Astrocyte (in vitro differentiated cells and primary cell): ENCODE measurements at regions not wholly inside any gene's neighbourhood (a gene's known extent, or its start where the extent isn't known, plus 50 kb on each side); places are given as distances from the start of the nearest gene placed in this dataset.

Experiments used
- DNase-seq: peaks from one replicate; pipeline ENCODE4 v3.0.0-alpha.2; 2010; ENCODE audit warnings: low read depth
- FAIRE-seq: peaks from 2 replicates; lab custom pipeline; 2011; peaks lifted over from hg19 to GRCh38; lab: Jason Lieb, UNC
- H2AFZ ChIP-seq: 2 replicates; pipeline ENCODE4 v1.6.0; 2012; ENCODE audit warnings: low read depth, low read length, inconsistent platforms
- H3K27ac ChIP-seq: 2 replicates; pipeline ENCODE4 v1.5.1; 2011; ENCODE audit warnings: low read depth, low read length, inconsistent platforms
- H3K27me3 ChIP-seq: 2 replicates; pipeline ENCODE4 v1.6.0; 2011; ENCODE audit warnings: low read length, inconsistent platforms; ENCODE audit not compliant: insufficient read depth
- H3K36me3 ChIP-seq: 2 replicates; pipeline ENCODE4 v1.5.1; 2011; ENCODE audit warnings: low read length, inconsistent platforms; ENCODE audit not compliant: insufficient read depth
- H3K4me1 ChIP-seq: 2 replicates; pipeline ENCODE4 v1.5.1; 2011; ENCODE audit warnings: low read length, inconsistent platforms; ENCODE audit not compliant: insufficient read depth
- H3K4me2 ChIP-seq: 2 replicates; pipeline ENCODE4 v1.6.0; 2012; ENCODE audit warnings: low read length, inconsistent platforms
- H3K4me3 ChIP-seq: 2 replicates; pipeline ENCODE4 v1.5.1; 2011; ENCODE audit warnings: low read depth, mild to moderate bottlenecking, low read length, inconsistent platforms; ENCODE audit not compliant: insufficient read depth
- H3K79me2 ChIP-seq: 2 replicates; pipeline ENCODE4 v1.6.0; 2012; ENCODE audit warnings: mild to moderate bottlenecking, low read length, inconsistent platforms; ENCODE audit not compliant: insufficient read depth
- H3K9ac ChIP-seq: 2 replicates; pipeline ENCODE4 v1.6.0; 2012; ENCODE audit warnings: mild to moderate bottlenecking, low read length, inconsistent platforms
- H3K9me3 ChIP-seq: 2 replicates; pipeline ENCODE4 v1.5.1; 2012; ENCODE audit warnings: low read depth, mild to moderate bottlenecking, low read length, inconsistent platforms; ENCODE audit not compliant: insufficient read depth
- H4K20me1 ChIP-seq: 2 replicates; pipeline ENCODE4 v1.6.0; 2012; ENCODE audit warnings: low read length, inconsistent platforms; ENCODE audit not compliant: insufficient read depth
- H3K27ac Mint-ChIP-seq: one replicate; pipeline ENCODE4 v1.8.0; 2021; ENCODE audit warnings: mild to moderate bottlenecking, mixed read lengths; ENCODE audit not compliant: unreplicated experiment
- H3K27me3 Mint-ChIP-seq: one replicate; pipeline ENCODE4 v1.8.0; 2021; ENCODE audit warnings: low read depth, mixed read lengths; ENCODE audit not compliant: unreplicated experiment
- H3K36me3 Mint-ChIP-seq: one replicate; pipeline ENCODE4 v1.8.0; 2021; ENCODE audit warnings: low read depth, mixed read lengths; ENCODE audit not compliant: unreplicated experiment
- H3K4me1 Mint-ChIP-seq: one replicate; pipeline ENCODE4 v1.8.0; 2021; ENCODE audit warnings: low read depth, mixed read lengths; ENCODE audit not compliant: unreplicated experiment
- H3K4me3 Mint-ChIP-seq: one replicate; pipeline ENCODE4 v1.8.0; 2021; ENCODE audit warnings: mild to moderate bottlenecking, moderate library complexity, mixed read lengths; ENCODE audit not compliant: unreplicated experiment
- H3K9me3 Mint-ChIP-seq: one replicate; pipeline ENCODE4 v1.8.0; 2021; ENCODE audit warnings: mild to moderate bottlenecking, mixed read lengths; ENCODE audit not compliant: unreplicated experiment
- CTCF ChIP-seq: IDR thresholded peaks from 2 replicates; pipeline ENCODE4 v1.5.1; 2011; ENCODE audit warnings: low read depth, mild to moderate bottlenecking, inconsistent platforms, low read length, moderate library complexity; ENCODE audit not compliant: insufficient read depth
- EZH2 ChIP-seq: IDR thresholded peaks from 2 replicates; pipeline ENCODE4 v1.6.1; 2012; ENCODE audit warnings: mild to moderate bottlenecking, low read length, inconsistent platforms; ENCODE audit not compliant: insufficient read depth

GRCh38 chr2:144331674-144332355, 188.1 kb downstream of the ZEB2 start:
- TF ChIP-seq CTCF = no peak
- no peak for TF ChIP-seq EZH2
- no peak for FAIRE-seq

GRCh38 chr2:144330951-144331673, 188.8 kb downstream of the ZEB2 start:
- Histone ChIP-seq H3K79me2 (peaks cover 25% of the 10 kb centered on the region), H3K9me3 (no peaks in the 10 kb centered on the region), H3K4me1 (peaks cover 4% of the 10 kb centered on the region), H4K20me1 (no peaks in the 10 kb centered on the region), H3K4me3 (peak overlapping the region; percentile 80), H2AFZ (peak overlapping the region; percentile 77), H3K27me3 (no peaks in the 10 kb centered on the region), H3K36me3 (no peaks in the 10 kb centered on the region), H3K27ac (peak overlapping the region; percentile 76), H3K4me2 (peak overlapping the region; percentile 97), H3K9ac (peak overlapping the region; percentile 89)
- Mint-ChIP-seq H3K27ac (peak overlapping the region; percentile 98), H3K4me3 (peak overlapping the region; percentile 96), H3K4me1 (peaks cover 28% of the 10 kb centered on the region), H3K9me3 (no peaks in the 10 kb centered on the region), H3K27me3 (no peaks in the 10 kb centered on the region), H3K36me3 (peaks cover 5% of the 10 kb centered on the region)
- DNase-seq = no peak
- no peak for FAIRE-seq
- no peak for TF ChIP-seq CTCF
- no peak for TF ChIP-seq EZH2

More at GRCh38 chr2:144331674-144332355, 188.1 kb downstream of the ZEB2 start:
- H3K27ac Mint-ChIP-seq = peak overlapping the region; percentile 98
- no peaks in the 10 kb centered on the region for H3K36me3 ChIP-seq
- H3K79me2 ChIP-seq = peaks cover 22% of the 10 kb centered on the region
- H3K27me3 ChIP-seq = no peaks in the 10 kb centered on the region
- H3K27ac ChIP-seq = peak overlapping the region; percentile 76
- peak overlapping the region; percentile 80 for H3K4me3 ChIP-seq
- H3K4me1 Mint-ChIP-seq = peaks cover 24% of the 10 kb centered on the region
- H2AFZ ChIP-seq = peak overlapping the region; percentile 77
- H3K9me3 Mint-ChIP-seq = no peaks in the 10 kb centered on the region
- H3K4me3 Mint-ChIP-seq = peak overlapping the region; percentile 96
- no peaks in the 10 kb centered on the region for H3K27me3 Mint-ChIP-seq
- peaks cover 5% of the 10 kb centered on the region for H3K36me3 Mint-ChIP-seq
- H4K20me1 ChIP-seq = no peaks in the 10 kb centered on the region
- peaks cover 4% of the 10 kb centered on the region for H3K4me1 ChIP-seq
- H3K9ac ChIP-seq = peak overlapping the region; percentile 89
- DNase-seq = peak; percentile 46
- no peaks in the 10 kb centered on the region for H3K9me3 ChIP-seq
- H3K4me2 ChIP-seq = peak overlapping the region; percentile 97

GRCh38 chr2:144329472-144329871, 190.4 kb downstream of the ZEB2 start:
- Histone ChIP-seq H3K9ac (no peak overlapping the region), H3K9me3 (no peaks in the 10 kb centered on the region), H3K36me3 (no peaks in the 10 kb centered on the region), H3K27ac (no peak overlapping the region), H3K79me2 (peaks cover 25% of the 10 kb centered on the region), H3K4me2 (no peak overlapping the region), H3K4me3 (no peak overlapping the region), H3K27me3 (no peaks in the 10 kb centered on the region), H3K4me1 (peaks cover 13% of the 10 kb centered on the region), H4K20me1 (no peaks in the 10 kb centered on the region), H2AFZ (no peak overlapping the region)
- DNase-seq (no peak), FAIRE-seq (no peak)
- Mint-ChIP-seq H3K27me3 (no peaks in the 10 kb centered on the region), H3K27ac (no peak overlapping the region), H3K9me3 (no peaks in the 10 kb centered on the region), H3K4me1 (peaks cover 40% of the 10 kb centered on the region), H3K4me3 (peak overlapping the region; percentile 42), H3K36me3 (peaks cover 5% of the 10 kb centered on the region)
- TF ChIP-seq EZH2 (no peak), CTCF (no peak)
